ENCODE measurements at regions not wholly inside any gene's neighbourhood (a gene's known extent, or its start where the extent isn't known, plus 50 kb on each side); places are given as distances from the start of the nearest gene placed in this dataset.

DNA sequence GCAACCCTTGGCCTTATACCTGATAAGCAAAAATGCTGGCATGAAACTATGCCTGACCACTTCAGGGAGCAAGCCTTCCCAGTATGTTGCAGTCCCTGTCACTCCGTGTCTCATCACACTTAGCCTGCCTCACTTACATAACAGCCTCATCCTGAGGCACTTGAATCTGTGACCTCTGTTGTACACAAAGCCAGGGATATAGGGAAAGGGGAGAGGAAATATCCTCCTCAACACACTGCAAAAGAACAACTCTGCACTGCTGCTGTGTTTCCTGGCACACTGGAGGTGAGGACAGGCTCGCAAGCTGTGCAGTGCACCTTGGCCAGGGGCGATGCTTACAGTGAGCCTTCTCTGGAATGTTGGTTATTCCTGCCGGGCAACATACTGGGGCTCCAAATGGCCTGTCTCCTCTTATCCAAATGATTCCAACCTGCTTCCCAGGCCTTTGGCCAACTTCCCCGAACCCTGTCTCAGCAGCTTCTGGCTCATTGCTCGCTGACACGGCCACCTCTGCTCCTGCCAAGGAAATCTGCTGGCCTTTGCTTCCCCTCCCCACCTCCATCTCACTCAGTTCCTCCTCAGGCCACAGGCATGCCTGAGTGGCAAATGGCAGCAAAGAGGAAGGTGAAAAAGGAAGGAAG, 109.2 kb downstream of the CD47 start:
- Histone ChIP-seq H3K4me1 (ENCODE audit: insufficient read depth, low read length, poor library complexity, severe bottlenecking) (peaks cover 37% of the 10 kb centered on the region), H2AFZ (ENCODE audit: low read length) (no peak overlapping the region), H4K20me1 (ENCODE audit: insufficient read depth, low read length, poor library complexity, severe bottlenecking) (no peaks in the 10 kb centered on the region), H3K4me2 (ENCODE audit: low read depth, low read length, poor library complexity, severe bottlenecking) (no peak overlapping the region), H3K36me3 (ENCODE audit: insufficient read depth, low read length) (no peaks in the 10 kb centered on the region), H3K9me3 (ENCODE audit: insufficient read depth, low read depth, low read length) (no peaks in the 10 kb centered on the region), H3K27me3 (ENCODE audit: insufficient read depth, low read length, poor library complexity, severe bottlenecking) (no peaks in the 10 kb centered on the region), H3K4me3 (ENCODE audit: low read length, poor library complexity, severe bottlenecking) (no peak overlapping the region), H3F3A (ENCODE audit: low read depth) (no peaks in the 10 kb centered on the region), H3K79me2 (ENCODE audit: insufficient read depth, low read length) (no peaks in the 10 kb centered on the region), H3K9ac (ENCODE audit: low read depth, low read length, poor library complexity, severe bottlenecking) (no peak overlapping the region), H3K9me2 (replicated peaks; ENCODE audit: low read depth, low read length) (no peaks in the 10 kb centered on the region)
- TF ChIP-seq EZH2phosphoT487 (IDR thresholded peaks at IDR 0.05; ENCODE audit: borderline replicate concordance), result no peak
- TF ChIP-seq, protein P1, sequence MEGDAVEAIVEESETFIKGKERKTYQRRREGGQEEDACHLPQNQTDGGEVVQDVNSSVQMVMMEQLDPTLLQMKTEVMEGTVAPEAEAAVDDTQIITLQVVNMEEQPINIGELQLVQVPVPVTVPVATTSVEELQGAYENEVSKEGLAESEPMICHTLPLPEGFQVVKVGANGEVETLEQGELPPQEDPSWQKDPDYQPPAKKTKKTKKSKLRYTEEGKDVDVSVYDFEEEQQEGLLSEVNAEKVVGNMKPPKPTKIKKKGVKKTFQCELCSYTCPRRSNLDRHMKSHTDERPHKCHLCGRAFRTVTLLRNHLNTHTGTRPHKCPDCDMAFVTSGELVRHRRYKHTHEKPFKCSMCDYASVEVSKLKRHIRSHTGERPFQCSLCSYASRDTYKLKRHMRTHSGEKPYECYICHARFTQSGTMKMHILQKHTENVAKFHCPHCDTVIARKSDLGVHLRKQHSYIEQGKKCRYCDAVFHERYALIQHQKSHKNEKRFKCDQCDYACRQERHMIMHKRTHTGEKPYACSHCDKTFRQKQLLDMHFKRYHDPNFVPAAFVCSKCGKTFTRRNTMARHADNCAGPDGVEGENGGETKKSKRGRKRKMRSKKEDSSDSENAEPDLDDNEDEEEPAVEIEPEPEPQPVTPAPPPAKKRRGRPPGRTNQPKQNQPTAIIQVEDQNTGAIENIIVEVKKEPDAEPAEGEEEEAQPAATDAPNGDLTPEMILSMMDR (conservative IDR thresholded peaks at IDR 0.05; ENCODE audit: low read length), result no peak

DNA sequence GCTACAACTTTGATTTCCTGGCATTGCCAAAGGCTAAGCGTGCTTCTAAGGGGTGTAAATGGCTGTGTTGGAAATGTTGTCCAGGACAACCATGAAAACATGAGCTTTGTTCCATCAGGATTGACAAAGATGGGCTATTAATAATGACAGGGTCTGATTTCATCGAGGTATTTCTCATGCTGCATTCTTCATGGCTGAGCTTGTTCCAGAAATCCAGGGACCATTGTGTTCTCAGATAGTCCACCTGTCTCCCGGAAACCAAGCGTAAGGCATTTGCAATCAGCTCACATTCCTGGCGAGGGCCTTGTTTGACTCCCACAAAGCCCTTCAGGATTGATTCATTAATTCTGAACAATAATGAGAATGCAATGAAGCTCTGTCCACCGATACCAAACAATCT, 111.3 kb downstream of the CD47 start:
- Histone ChIP-seq H3F3A (ENCODE audit: low read depth) (no peaks in the 10 kb centered on the region), H3K9me2 (replicated peaks; ENCODE audit: low read depth, low read length) (no peaks in the 10 kb centered on the region), H2AFZ (ENCODE audit: low read length) (no peak overlapping the region), H3K79me2 (ENCODE audit: insufficient read depth, low read length) (no peaks in the 10 kb centered on the region), H3K27me3 (ENCODE audit: insufficient read depth, low read length, poor library complexity, severe bottlenecking) (no peaks in the 10 kb centered on the region), H4K20me1 (ENCODE audit: insufficient read depth, low read length, poor library complexity, severe bottlenecking) (no peaks in the 10 kb centered on the region), H3K4me2 (ENCODE audit: low read depth, low read length, poor library complexity, severe bottlenecking) (no peak overlapping the region), H3K4me1 (ENCODE audit: insufficient read depth, low read length, poor library complexity, severe bottlenecking) (peaks cover 51% of the 10 kb centered on the region), H3K4me3 (ENCODE audit: low read length, poor library complexity, severe bottlenecking) (no peak overlapping the region), H3K9me3 (ENCODE audit: insufficient read depth, low read depth, low read length) (no peaks in the 10 kb centered on the region), H3K36me3 (ENCODE audit: insufficient read depth, low read length) (no peaks in the 10 kb centered on the region), H3K9ac (ENCODE audit: low read depth, low read length, poor library complexity, severe bottlenecking) (no peak overlapping the region)
- TF ChIP-seq EZH2phosphoT487 (IDR thresholded peaks at IDR 0.05; ENCODE audit: borderline replicate concordance), result no peak
- TF ChIP-seq, protein P1 (conservative IDR thresholded peaks at IDR 0.05; ENCODE audit: low read length), result no peak

DNA sequence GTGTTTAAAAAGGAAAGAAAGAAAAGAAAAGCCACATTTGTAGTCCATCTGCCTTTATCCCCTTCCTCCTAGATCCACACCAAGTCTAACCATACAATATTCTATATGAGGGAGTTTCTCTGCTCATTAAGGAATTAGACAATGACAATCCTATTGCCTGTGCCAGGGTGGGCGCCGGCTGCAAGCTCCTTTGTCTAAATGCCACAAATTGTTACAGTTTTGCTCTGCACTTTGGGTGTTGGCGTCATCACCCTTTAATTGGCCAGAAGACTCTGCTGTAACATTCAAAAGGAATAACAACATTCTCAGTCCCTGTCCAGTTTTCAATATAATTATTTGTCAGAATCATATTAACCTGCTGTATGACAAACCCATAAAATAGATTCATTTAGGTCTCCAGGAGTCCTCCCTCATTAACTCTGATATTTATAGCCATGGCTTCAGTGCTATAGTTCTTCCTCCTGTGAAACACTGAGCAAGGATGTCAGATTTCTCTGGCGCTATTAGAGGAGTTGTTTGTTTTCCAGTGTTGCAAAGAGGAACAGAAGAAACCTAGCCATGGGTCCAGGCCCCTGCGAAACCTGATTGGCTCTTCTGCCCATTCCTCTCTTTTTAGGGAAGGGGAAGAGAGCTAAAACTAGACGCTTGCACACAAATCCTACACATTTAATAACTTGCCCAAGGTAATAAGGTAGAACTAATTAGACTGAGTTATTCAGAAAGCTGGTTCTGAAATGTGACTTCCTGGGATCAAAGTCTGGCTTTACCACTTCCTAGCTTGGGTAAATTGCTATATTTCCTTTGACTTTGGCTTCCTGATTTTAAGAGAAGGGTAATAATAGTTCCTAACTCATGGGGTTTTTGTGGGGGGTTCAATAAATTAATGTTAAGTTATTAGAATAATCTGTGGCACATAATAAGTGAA, 112.4 kb downstream of the CD47 start:
- H3K4me3 ChIP-seq (ENCODE audit: low read length, poor library complexity, severe bottlenecking), result peak overlapping the region; percentile 28
- peaks cover 51% of the 10 kb centered on the region for H3K4me1 ChIP-seq (ENCODE audit: insufficient read depth, low read length, poor library complexity, severe bottlenecking)
- no peaks in the 10 kb centered on the region for H4K20me1 ChIP-seq (ENCODE audit: insufficient read depth, low read length, poor library complexity, severe bottlenecking)
- H3K79me2 ChIP-seq (ENCODE audit: insufficient read depth, low read length), result no peaks in the 10 kb centered on the region
- TF ChIP-seq EZH2phosphoT487 (IDR thresholded peaks at IDR 0.05; ENCODE audit: borderline replicate concordance), result no peak
- TF ChIP-seq, protein P1 (conservative IDR thresholded peaks at IDR 0.05; ENCODE audit: low read length), result no peak
- no peak overlapping the region for H3K9ac ChIP-seq (ENCODE audit: low read depth, low read length, poor library complexity, severe bottlenecking)
- H3K9me3 ChIP-seq (ENCODE audit: insufficient read depth, low read depth, low read length), result no peaks in the 10 kb centered on the region
- H3K9me2 ChIP-seq (replicated peaks; ENCODE audit: low read depth, low read length), result no peaks in the 10 kb centered on the region
- no peak overlapping the region for H2AFZ ChIP-seq (ENCODE audit: low read length)
- no peaks in the 10 kb centered on the region for H3K27me3 ChIP-seq (ENCODE audit: insufficient read depth, low read length, poor library complexity, severe bottlenecking)
- H3F3A ChIP-seq (ENCODE audit: low read depth), result no peaks in the 10 kb centered on the region
- H3K36me3 ChIP-seq (ENCODE audit: insufficient read depth, low read length), result no peaks in the 10 kb centered on the region
- H3K4me2 ChIP-seq (ENCODE audit: low read depth, low read length, poor library complexity, severe bottlenecking), result peak overlapping the region; percentile 43
